NT2/D1 (cell line): ENCODE measurements at regions not wholly inside any gene's neighbourhood (a gene's known extent, or its start where the extent isn't known, plus 50 kb on each side); places are given as distances from the start of the nearest gene placed in this dataset.

Experiments
- SUZ12 ChIP-seq: IDR thresholded peaks from 2 replicates; pipeline ENCODE4 v1.6.1; 2011; ENCODE audit not compliant: insufficient read length, insufficient read depth; ENCODE audit errors: extremely low read depth
- YY1 ChIP-seq: IDR thresholded peaks from 2 replicates; pipeline ENCODE4 v1.6.1; 2011; ENCODE audit not compliant: insufficient read length, insufficient read depth
- ZNF274 ChIP-seq: IDR thresholded peaks from 2 replicates; pipeline ENCODE4 v1.6.1; 2011; ENCODE audit warnings: mild to moderate bottlenecking, low read depth, low read length

- TF ChIP-seq ZNF274 (no peak), YY1 (no peak), SUZ12 (no peak)
Measured at GRCh38 chr5:174242573-174242972, 197.1 kb downstream of the NSG2 start.
